SK-N-MC (cell line): ENCODE measurements at regions not wholly inside any gene's neighbourhood (a gene's known extent, or its start where the extent isn't known, plus 50 kb on each side); places are given as distances from the start of the nearest gene placed in this dataset.

ENCODE experiments used
- EZH2 ChIP-seq: fragments of 200-600 bp; sonication (generic); IDR thresholded peaks from one replicate; pipeline ENCODE4 v1.6.1; 2017; ENCODE audit warnings: antibody characterized with exemption
- FOXP2 ChIP-seq: optimal IDR thresholded peaks from 2 replicates; pipeline ENCODE3; 2011; ENCODE audit warnings: mild to moderate bottlenecking, moderate library complexity; ENCODE audit not compliant: insufficient read depth; ENCODE audit errors: extremely low read length, control extremely low read depth
- POLR2AphosphoS5 ChIP-seq: IDR thresholded peaks from 2 replicates; pipeline ENCODE4 v1.6.1; 2012; ENCODE audit warnings: mild to moderate bottlenecking, low read depth, low read length, borderline replicate concordance

- TF ChIP-seq EZH2 (no peak), POLR2AphosphoS5 (no peak), FOXP2 (no peak)
Measured at GRCh38 chr12:104888892-104889291, 69.2 kb downstream of the SLC41A2 start.
